ENCODE measurements at regions not wholly inside any gene's neighbourhood (a gene's known extent, or its start where the extent isn't known, plus 50 kb on each side); places are given as distances from the start of the nearest gene placed in this dataset.

GRCh38 chr13:22461854-22462490 is 718.8 kb upstream of the SGCG start:
- DNase-seq = no peak

- no peak for DNase-seq
Observed at GRCh38 chr13:22463089-22463488, 717.7 kb upstream of the SGCG start.

DNA sequence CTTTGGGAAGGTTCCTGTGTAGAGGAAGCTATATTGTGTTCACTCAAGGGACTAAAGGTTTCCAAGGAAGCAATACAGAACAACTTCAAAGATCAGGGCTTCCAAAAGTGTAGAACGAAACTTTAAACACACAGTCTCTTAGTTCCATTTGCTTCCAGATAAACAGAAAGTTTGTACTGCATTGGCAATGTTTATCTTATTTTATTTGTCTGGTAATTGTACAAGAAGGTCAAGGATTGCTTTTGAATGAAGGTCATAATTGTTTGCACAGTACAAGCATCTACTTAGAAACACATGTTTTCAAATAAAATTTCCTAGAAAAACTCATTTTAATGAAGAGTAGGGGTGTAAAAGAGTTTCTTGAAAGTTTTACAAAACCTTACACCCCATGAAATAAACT is 712.7 kb upstream of the SGCG start:
- no peak for DNase-seq

DNA sequence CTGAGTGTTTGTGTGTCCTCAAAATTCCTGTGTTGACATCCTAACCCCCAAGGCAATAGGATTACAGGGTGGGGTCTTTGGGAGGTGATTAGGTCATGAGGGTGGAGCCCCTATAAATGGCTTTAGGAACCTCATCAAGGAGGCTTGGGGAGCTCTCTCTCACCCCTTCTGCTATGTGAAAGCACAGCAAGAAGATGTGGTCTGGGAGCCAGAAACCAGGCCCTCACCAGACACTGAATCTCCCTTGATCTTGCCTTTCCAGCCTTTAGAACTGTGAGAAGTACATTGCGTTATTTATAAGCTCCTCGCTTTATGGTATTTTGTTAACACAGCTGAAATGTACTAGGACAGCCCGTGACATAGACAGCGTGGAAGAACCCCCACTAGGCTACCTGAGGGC is 712.0 kb upstream of the SGCG start:
- DNase-seq = no peak

- no peak for DNase-seq
Observed at GRCh38 chr13:22469452-22469851, 711.3 kb upstream of the SGCG start.

DNA sequence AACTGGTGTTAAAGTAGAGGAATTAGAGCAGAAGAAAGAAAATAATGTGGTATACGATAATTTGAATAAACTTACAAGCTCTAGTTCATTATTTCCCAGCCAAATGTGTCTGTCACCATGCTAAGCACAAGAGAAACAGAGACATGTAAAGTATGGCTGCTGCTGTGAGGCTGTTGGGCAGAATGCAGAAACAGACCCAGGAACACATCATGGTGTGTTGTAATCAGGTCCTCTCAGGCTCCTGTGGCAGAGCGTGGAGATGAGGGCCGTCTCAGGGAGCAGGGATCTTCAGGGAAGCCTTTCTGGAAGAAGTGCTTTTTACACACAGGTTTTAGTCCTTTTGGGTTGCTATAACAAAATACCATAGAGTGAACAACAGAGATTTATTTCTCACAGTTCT is 710.7 kb upstream of the SGCG start:
- DNase-seq = no peak

DNA sequence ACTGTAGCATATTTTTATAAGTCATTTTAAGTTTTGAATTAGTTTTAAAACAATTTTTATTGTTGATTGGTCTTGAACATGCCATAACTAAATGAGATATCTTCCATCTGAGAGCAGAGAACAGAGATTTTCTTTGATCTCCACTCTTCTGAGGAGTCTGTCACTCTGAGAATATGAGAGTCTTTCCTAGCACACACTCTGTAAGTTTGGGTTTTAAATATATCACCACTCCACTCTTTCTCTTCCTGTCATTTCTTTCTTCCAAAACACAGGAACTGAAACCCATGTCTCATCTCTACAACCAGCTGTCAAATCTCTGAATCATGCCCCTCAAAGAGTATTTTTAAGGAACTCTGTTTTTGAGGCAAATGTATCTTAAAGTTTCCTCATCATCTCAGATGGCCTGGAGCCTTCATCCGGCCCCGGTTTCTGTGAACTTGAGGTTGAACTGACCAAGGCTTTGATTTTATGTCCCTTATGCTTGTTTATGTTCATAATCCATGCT is 698.2 kb upstream of the SGCG start:
- no peak for DNase-seq

GRCh38 chr13:22483276-22483675 is 697.5 kb upstream of the SGCG start:
- peak in 1 of 2 experiments; percentile 19 for DNase-seq

DNA sequence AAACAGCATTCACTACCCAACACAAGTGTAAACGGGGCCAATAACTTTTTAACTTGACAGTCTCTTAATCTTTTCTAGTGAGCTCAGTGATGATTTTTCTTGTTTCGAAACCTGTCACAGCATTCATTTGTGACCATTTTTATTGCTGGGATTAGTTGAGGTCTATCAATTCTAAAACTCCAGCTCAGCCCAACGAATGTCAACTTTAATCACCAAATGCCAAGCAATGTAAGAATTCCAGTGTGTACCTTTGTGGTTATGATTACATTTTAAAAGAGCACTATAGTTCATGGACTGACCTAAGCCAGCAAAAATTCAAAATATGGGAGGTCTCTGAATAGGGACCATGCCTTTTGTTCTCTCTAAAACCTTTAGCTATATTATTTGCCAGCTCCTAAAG is 694.3 kb upstream of the SGCG start:
- no peak for DNase-seq

DNA sequence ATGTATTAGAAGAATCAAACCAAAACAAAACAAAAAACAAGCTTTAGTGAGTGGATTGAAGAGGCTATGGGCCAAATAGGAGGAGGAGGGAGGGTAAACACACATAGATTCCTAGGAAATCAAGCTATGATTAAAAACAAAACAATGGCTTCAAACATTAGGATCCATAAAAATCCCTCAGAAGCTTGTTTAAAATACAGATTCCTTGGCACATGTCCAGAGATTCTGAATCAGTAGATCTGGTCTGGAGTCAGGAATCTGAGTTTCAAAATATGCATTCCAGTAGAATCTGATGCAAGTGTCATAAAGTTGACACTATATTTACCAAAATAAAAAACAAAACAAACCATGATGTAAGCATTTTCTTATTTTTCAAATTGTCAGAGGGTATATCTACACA is 692.8 kb upstream of the SGCG start:
- DNase-seq = no peak

- no peak for DNase-seq
Observed at GRCh38 chr13:22489771-22490170, 691.0 kb upstream of the SGCG start.

GRCh38 chr13:22495819-22496218 is 685.0 kb upstream of the SGCG start:
- DNase-seq = no peak

DNA sequence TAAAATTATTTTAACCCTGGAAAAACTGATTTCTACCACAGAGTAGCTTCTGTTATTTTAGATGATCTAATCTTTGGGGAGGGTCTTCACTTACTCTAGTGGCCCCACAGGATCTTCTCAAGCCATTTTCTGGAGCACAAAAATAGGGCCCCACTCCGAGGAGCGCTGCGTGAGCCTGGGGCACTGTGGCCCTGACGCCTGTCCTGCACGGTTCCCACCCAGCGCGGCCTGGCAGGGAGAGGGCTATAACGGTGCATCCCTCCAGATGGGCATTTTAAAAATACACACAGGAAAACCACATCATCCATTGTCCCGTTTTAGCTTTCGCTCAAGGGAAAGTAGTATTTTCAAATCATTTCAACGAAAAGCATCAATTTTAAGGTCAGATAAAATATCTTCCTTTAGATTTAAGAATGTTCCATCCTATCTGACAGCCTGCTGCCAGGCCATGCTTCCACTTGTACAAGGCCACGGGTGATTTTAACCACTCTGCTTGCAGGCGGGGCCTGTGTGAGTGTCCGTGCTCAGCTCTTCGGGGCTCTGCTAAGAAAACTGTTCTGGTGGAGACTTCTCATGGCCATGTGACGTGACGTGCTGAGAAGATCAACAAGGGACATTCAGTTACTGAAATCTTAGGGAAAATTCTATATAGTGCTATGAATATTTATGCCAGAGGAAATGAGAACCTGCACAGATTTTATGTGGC is 683.8 kb upstream of the SGCG start:
- no peak for DNase-seq

GRCh38 chr13:22497991-22498780 is 682.6 kb upstream of the SGCG start:
- DNase-seq = no peak

- DNase-seq = no peak
Observed at GRCh38 chr13:22499919-22500318, 680.9 kb upstream of the SGCG start.

GRCh38 chr13:22505489-22505888 is 675.3 kb upstream of the SGCG start:
- DNase-seq = no peak

- DNase-seq = no peak
Observed at GRCh38 chr13:22506096-22506691, 674.6 kb upstream of the SGCG start.

DNA sequence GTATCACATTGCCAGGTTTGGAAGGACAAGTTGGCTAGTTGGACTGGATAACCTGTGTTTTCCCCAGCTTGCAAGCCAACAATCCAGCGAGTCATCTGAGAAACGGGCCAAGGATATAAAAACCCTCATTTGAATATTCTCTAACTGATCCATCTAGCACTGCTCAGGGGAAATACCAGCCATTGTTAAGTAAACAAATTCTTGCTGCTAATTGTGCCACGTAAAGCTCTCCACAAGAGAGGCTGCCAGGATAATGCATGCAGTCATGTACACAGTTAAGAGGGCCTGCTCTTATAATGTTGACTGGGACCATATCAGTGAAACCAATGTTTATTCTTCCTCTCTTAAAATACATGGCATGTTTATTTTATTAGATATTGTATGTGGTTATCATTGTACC is 663.2 kb upstream of the SGCG start:
- no peak for DNase-seq

- DNase-seq = no peak
Observed at GRCh38 chr13:22536851-22537250, 643.9 kb upstream of the SGCG start.

DNA sequence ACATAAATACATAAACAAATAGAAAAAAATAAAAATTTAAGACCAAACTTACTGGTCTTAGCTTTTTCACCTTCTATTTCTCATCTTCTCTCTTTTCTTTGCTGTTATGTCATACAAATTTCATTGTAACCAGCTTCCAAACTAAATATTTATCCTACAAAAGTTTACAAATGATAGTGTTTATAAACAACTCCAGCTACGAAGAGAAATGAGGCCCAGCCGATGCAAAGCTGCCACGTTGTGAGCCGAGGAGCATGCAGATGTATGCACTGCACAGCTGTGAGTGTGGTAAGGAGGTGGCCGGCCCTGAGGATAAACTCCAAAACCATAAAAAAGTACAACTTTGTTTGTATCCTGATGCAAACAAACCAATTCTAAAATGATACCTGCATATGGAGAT is 642.4 kb upstream of the SGCG start:
- DNase-seq = no peak

GRCh38 chr13:22549126-22549525 is 631.7 kb upstream of the SGCG start:
- no peak for DNase-seq

DNA sequence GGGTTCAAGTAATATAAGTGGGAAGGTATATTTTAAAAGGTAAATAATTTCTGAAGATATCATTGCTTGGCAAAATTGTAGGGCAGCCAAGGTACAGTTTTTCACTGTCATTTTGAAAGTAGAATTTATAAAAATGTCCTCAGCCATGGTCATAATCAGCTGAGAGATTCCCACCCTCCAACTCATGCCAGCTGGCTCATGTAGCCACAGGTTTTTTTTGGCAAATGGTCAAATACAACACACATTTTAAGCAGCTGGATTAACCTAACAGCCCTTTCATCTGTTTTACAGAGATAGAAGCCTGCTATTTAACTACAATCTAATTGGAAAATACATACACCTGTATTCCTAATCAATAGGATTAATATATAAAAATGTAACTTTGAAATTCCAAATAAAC is 619.2 kb upstream of the SGCG start:
- DNase-seq = no peak

DNA sequence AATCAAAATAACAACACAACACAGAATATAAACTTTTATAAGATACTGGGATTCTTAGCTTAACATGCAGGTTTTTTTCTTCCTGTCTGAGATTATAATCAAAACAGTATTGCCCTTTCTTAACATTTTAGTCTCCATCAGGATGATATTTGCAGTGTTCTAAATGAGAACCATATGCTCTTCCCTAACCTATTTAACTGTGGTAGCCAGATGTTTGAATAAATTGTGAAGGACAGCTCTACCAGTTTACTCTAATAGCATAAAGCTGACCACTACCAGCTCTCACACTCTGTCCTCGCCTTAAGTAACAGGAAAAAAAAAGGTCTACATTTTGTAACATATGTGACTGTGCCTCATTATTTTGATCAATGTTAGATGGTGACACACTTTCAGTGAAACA is 618.7 kb upstream of the SGCG start:
- DNase-seq = no peak

- DNase-seq = no peak
Observed at GRCh38 chr13:22563272-22563671, 617.5 kb upstream of the SGCG start.
